Body of pancreas (tissue), 4 donors: ENCODE measurements at regions not wholly inside any gene's neighbourhood (a gene's known extent, or its start where the extent isn't known, plus 50 kb on each side); places are given as distances from the start of the nearest gene placed in this dataset.

Source experiments
- ATAC-seq: fragments of 150-250 bp; one replicate; pipeline ENCODE4 v1.9.1; 2016
- DNase-seq, 4 donors: peaks; one replicate each; pipeline ENCODE4 v3.0.0-alpha.2; 2019
- H3K27ac ChIP-seq, 4 donors: fragments of 200-600 bp; sonication (generic); 1 replicate in 3 of 4; 2 replicates in 1 of 4; pipeline versions ENCODE4 v1.5.1 to v1.6.1; 2016 to 2019; ENCODE audit warnings: mild to moderate bottlenecking in 1 of 4, mixed read lengths in 1 of 4, moderate library complexity in 1 of 4
- H3K27me3 ChIP-seq, 2 donors: fragments of 200-600 bp; sonication (generic); one replicate each; pipeline ENCODE4 v1.6.0; 2016; ENCODE audit warnings: mild to moderate bottlenecking in 1 of 2
- H3K36me3 ChIP-seq, 2 donors: fragments of 200-600 bp; sonication (generic); replicated peaks in 1 of 2; 2 replicates each; pipeline ENCODE4 v1.5.1; 2016; ENCODE audit warnings: low read depth in 2 of 2; ENCODE audit not compliant: insufficient read depth in 1 of 2
- H3K4me1 ChIP-seq: fragments of 200-600 bp; sonication (generic); one replicate; pipeline ENCODE4 v1.6.0; 2016
- H3K4me3 ChIP-seq, 2 donors: fragments of 200-600 bp; sonication (generic); 1 replicate in 1 of 2; 2 replicates in 1 of 2; pipeline ENCODE4 v1.5.1; 2016 to 2019
- H3K9me3 ChIP-seq, 3 donors: fragments of 200-600 bp; sonication (generic); 1 replicate in 2 of 3; 2 replicates in 1 of 3; pipeline ENCODE4 v1.5.1; 2016
- CTCF ChIP-seq, 7 experiments: fragments of 450-650 bp in 4 of 7; fragments of 200-600 bp in 3 of 7; sonication (generic) in 3 of 7; IDR thresholded peaks; one replicate each; pipeline ENCODE4 v1.5.1; 2016 to 2019; ENCODE audit warnings: antibody characterized with exemption in 7 of 7
- POLR2A ChIP-seq, 3 donors: fragments of 450-650 bp; IDR thresholded peaks; one replicate each; pipeline ENCODE4 v1.6.1; 2016; ENCODE audit warnings: antibody characterized with exemption in 3 of 3, mild to moderate bottlenecking in 2 of 3
- WGBS, 2 donors: methylation state at CpG; one replicate each; pipeline ENCODE4 v1.1.5; 2017; 5-methylcytosine and 5-hydroxymethylcytosine counted together
- intact Hi-C: fragments of 100-400 bp; cut with DNase I; formaldehyde crosslinking; loops from one replicate; pipeline ENCODE4 v1.15.1; 2023

- H3K9me3 ChIP-seq, result no peaks in the 10 kb centered on the region
- WGBS, 2 donors, result 65 to 72% methylated on average over 5 of the region's 5 CpGs
- TF ChIP-seq POLR2A (IDR thresholded peaks at IDR 0.05), result no peak
- no peak for TF ChIP-seq CTCF (IDR thresholded peaks at IDR 0.05)
- H3K36me3 ChIP-seq, result no peaks in the 10 kb centered on the region
- DNase-seq (no peak), ATAC-seq (no peak)
- H3K4me1 ChIP-seq, result no peaks in the 10 kb centered on the region
- intact Hi-C loops, result no loop called here
- H3K27ac ChIP-seq, result no peak overlapping the region
- H3K27me3 ChIP-seq, result no peaks in the 10 kb centered on the region
- no peak overlapping the region for H3K4me3 ChIP-seq
These were observed 137.4 kb upstream of the SH3BP4 start for GRCh38 chr2:234814374-234814773.

GRCh38 chr2:234812851-234813250 is 139.0 kb upstream of the SH3BP4 start:
- intact Hi-C loops, result no loop called here
- ATAC-seq (no peak), DNase-seq (no peak)
- Histone ChIP-seq H3K4me3 (no peak overlapping the region), H3K27me3 (no peaks in the 10 kb centered on the region), H3K9me3 (no peaks in the 10 kb centered on the region), H3K27ac (no peak overlapping the region), H3K36me3 (no peaks in the 10 kb centered on the region), H3K4me1 (no peaks in the 10 kb centered on the region)
- 47 to 53% methylated on average over 2 of the region's 2 CpGs for WGBS, 2 donors
- TF ChIP-seq POLR2A (IDR thresholded peaks at IDR 0.05), result no peak
- no peak for TF ChIP-seq CTCF (IDR thresholded peaks at IDR 0.05)

GRCh38 chr2:234808907-234809306 is 142.9 kb upstream of the SH3BP4 start:
- Histone ChIP-seq H3K4me1 (no peaks in the 10 kb centered on the region), H3K4me3 (no peak overlapping the region), H3K9me3 (no peaks in the 10 kb centered on the region), H3K27me3 (no peaks in the 10 kb centered on the region), H3K36me3 (no peaks in the 10 kb centered on the region), H3K27ac (no peak overlapping the region)
- DNase-seq (no peak), ATAC-seq (no peak)
- 66 to 90% methylated on average over 2 of the region's 2 CpGs for WGBS, 2 donors
- TF ChIP-seq POLR2A (IDR thresholded peaks at IDR 0.05) (no peak), CTCF (IDR thresholded peaks at IDR 0.05) (no peak)
- intact Hi-C loops, result no loop called here

- 100% methylated on average over 1 of the region's 1 CpG for WGBS, 2 donors
- DNase-seq, result no peak
These were observed 145.0 kb upstream of the SH3BP4 start for GRCh38 chr2:234806818-234807217.

More at GRCh38 chr2:234806818-234807217, 145.0 kb upstream of the SH3BP4 start:
- no peaks in the 10 kb centered on the region for H3K4me1 ChIP-seq
- no peaks in the 10 kb centered on the region for H3K9me3 ChIP-seq
- no peaks in the 10 kb centered on the region for H3K36me3 ChIP-seq
- TF ChIP-seq POLR2A (IDR thresholded peaks at IDR 0.05) (no peak), CTCF (IDR thresholded peaks at IDR 0.05) (no peak)
- no peak overlapping the region for H3K4me3 ChIP-seq
- no peaks in the 10 kb centered on the region for H3K27me3 ChIP-seq
- intact Hi-C loops, result no loop called here
- no peak for ATAC-seq
- no peak overlapping the region for H3K27ac ChIP-seq
